ENCODE measurements at regions not wholly inside any gene's neighbourhood (a gene's known extent, or its start where the extent isn't known, plus 50 kb on each side); places are given as distances from the start of the nearest gene placed in this dataset.

GRCh38 chr17:79306424-79307318 lies 232.0 kb downstream of the ENGASE start:
- DNase-seq (ENCODE audit: low spot score in 2 of 2) = no peak
- H3K27me3 ChIP-seq = peaks cover 0 to 34% of the 10 kb centered on the region in 2 donors
- H3K27ac ChIP-seq = no peak overlapping the region
- no peak overlapping the region for H3K4me3 ChIP-seq
- H3K4me1 ChIP-seq = peaks cover 0 to 22% (median 0%) of the 10 kb centered on the region in 4 donors
- no peaks in the 10 kb centered on the region for H3K9me3 ChIP-seq
- no peaks in the 10 kb centered on the region for H3K36me3 ChIP-seq
- TF ChIP-seq EP300 (IDR thresholded peaks at IDR 0.05) (no peak), POLR2A (IDR thresholded peaks at IDR 0.05) (no peak)
- TF ChIP-seq, protein P1, sequence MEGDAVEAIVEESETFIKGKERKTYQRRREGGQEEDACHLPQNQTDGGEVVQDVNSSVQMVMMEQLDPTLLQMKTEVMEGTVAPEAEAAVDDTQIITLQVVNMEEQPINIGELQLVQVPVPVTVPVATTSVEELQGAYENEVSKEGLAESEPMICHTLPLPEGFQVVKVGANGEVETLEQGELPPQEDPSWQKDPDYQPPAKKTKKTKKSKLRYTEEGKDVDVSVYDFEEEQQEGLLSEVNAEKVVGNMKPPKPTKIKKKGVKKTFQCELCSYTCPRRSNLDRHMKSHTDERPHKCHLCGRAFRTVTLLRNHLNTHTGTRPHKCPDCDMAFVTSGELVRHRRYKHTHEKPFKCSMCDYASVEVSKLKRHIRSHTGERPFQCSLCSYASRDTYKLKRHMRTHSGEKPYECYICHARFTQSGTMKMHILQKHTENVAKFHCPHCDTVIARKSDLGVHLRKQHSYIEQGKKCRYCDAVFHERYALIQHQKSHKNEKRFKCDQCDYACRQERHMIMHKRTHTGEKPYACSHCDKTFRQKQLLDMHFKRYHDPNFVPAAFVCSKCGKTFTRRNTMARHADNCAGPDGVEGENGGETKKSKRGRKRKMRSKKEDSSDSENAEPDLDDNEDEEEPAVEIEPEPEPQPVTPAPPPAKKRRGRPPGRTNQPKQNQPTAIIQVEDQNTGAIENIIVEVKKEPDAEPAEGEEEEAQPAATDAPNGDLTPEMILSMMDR (IDR thresholded peaks at IDR 0.05) = no peak
- WGBS, 2 donors = 62 to 65% methylated on average over 25 of the region's 26 CpGs

DNA sequence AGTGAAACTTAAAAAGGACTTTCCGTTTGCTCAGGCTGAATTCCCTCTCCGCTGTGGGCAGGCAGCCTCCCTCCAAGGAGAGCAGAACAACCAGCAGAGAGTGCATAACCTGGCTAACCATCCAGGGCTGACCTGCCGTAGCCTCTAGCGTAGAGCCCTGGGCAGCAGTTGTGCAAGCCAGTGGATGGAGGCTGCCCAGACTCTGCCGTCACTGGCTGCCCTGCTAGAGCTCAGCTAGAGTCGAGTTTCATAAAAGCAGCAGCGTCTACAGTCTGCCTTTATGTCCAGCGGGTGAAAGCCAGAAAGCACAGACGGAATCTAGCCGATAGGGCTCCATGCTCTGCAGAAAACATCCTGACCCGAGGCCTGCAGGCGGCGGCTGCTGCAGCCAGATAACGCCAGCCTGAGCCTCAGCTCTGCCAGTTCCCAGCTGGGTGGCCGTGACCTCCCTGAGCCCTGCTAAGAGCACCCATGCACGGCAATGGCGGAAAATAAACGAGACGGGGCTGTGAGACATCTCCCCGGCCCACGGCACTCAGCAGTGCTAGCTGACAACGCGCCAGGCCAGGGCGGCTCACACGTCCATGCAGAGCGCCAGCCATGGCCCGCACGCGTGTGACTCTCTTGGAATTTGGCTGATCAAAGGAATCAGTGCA lies 231.3 kb downstream of the ENGASE start:
- peaks cover 0 to 34% of the 10 kb centered on the region in 2 donors for H3K27me3 ChIP-seq

DNA sequence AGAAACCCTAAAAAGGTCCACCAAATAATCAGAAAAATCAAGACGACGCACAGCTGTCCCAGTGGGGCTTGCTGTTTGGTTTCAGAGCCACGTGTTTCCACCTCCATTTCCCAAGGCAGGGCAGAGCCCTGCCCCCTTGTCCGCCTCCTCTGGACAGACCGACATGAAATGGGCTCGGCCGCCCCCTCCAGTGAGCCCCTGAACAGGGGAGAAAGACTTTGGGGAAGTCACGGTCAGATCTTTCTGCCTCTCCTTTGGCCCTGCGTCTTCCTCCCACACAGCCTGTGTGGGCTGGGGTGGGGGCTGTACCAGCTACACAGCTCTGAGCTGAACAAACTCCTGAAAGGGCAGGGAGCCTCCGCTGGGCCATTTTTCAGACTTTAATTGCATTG lies 230.7 kb downstream of the ENGASE start:
- no peak for DNase-seq (ENCODE audit: low spot score in 2 of 2)
- Histone ChIP-seq H3K9me3 (no peaks in the 10 kb centered on the region), H3K4me3 (no peak overlapping the region), H3K27me3 (peaks cover 0 to 33% of the 10 kb centered on the region in 2 donors), H3K4me1 (peaks cover 0 to 22% (median 0%) of the 10 kb centered on the region in 4 donors), H3K27ac (no peak overlapping the region), H3K36me3 (no peaks in the 10 kb centered on the region)
- TF ChIP-seq POLR2A (IDR thresholded peaks at IDR 0.05) (no peak), EP300 (IDR thresholded peaks at IDR 0.05) (no peak)
- TF ChIP-seq, protein P1 (IDR thresholded peaks at IDR 0.05) = no peak
- WGBS, 2 donors = 32% methylated on average over 10 of the region's 10 CpGs

More for the DNA sequence above, 231.3 kb downstream of the ENGASE start:
- Histone ChIP-seq H3K27ac (no peak overlapping the region), H3K4me3 (no peak overlapping the region), H3K36me3 (no peaks in the 10 kb centered on the region), H3K4me1 (peaks cover 0 to 22% (median 0%) of the 10 kb centered on the region in 4 donors), H3K9me3 (no peaks in the 10 kb centered on the region)
- DNase-seq (ENCODE audit: low spot score in 2 of 2) = no peak
- WGBS, 2 donors = 57 to 61% methylated on average over 14 to 29 of the region's 29 CpGs
- TF ChIP-seq, protein P1 (IDR thresholded peaks at IDR 0.05) = no peak
- TF ChIP-seq EP300 (IDR thresholded peaks at IDR 0.05) (no peak), POLR2A (IDR thresholded peaks at IDR 0.05) (no peak)

GRCh38 chr17:79304884-79305283 lies 230.3 kb downstream of the ENGASE start:
- no peaks in the 10 kb centered on the region for H3K36me3 ChIP-seq
- no peak overlapping the region for H3K4me3 ChIP-seq
- no peaks in the 10 kb centered on the region for H3K9me3 ChIP-seq
- WGBS, 2 donors = 35% methylated on average over 10 to 13 of the region's 13 CpGs
- TF ChIP-seq, protein P1 (IDR thresholded peaks at IDR 0.05) = no peak
- TF ChIP-seq EP300 (IDR thresholded peaks at IDR 0.05) = no peak
- TF ChIP-seq POLR2A (IDR thresholded peaks at IDR 0.05) = no peak
- H3K27ac ChIP-seq = no peak overlapping the region
- no peak for DNase-seq (ENCODE audit: low spot score in 2 of 2)
- peaks cover 0 to 37% of the 10 kb centered on the region in 2 donors for H3K27me3 ChIP-seq
- H3K4me1 ChIP-seq = peaks cover 0 to 22% (median 0%) of the 10 kb centered on the region in 4 donors

Data from tibial nerve (tissue), 4 donors.